GM10266 (cell line): ENCODE measurements at regions not wholly inside any gene's neighbourhood (a gene's known extent, or its start where the extent isn't known, plus 50 kb on each side); places are given as distances from the start of the nearest gene placed in this dataset.

Experiments
- DNase-seq: peaks from one replicate; pipeline ENCODE4 v3.0.0; 2012; ENCODE audit errors: extremely low spot score
- TF ChIP-seq, protein P1 (sequence below): IDR thresholded peaks from 2 replicates; pipeline ENCODE4 v1.5.1; 2012; ENCODE audit warnings: mild to moderate bottlenecking, low read depth; ENCODE audit not compliant: control insufficient read depth, insufficient read depth; ENCODE audit errors: missing control alignments

DNA sequence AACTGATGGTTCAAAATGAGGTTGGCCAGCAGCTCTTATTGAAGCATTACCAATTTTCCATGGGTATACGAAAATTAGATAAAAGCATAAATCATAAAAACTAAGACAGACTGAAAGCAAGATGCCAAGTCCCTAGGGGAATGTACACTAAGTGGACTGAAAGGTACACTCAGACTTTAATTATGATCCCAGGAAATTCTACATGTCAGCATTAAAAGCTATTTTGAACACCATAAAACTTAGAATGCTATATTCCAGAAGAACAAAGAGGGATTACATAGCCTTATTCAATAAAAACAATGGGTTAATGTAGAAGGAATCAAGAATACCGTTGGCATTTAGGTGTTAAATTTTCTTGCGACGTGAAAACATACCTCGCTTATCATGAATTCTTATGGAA, 558.5 kb downstream of the LRRIQ3 start:
- TF ChIP-seq, protein P1, sequence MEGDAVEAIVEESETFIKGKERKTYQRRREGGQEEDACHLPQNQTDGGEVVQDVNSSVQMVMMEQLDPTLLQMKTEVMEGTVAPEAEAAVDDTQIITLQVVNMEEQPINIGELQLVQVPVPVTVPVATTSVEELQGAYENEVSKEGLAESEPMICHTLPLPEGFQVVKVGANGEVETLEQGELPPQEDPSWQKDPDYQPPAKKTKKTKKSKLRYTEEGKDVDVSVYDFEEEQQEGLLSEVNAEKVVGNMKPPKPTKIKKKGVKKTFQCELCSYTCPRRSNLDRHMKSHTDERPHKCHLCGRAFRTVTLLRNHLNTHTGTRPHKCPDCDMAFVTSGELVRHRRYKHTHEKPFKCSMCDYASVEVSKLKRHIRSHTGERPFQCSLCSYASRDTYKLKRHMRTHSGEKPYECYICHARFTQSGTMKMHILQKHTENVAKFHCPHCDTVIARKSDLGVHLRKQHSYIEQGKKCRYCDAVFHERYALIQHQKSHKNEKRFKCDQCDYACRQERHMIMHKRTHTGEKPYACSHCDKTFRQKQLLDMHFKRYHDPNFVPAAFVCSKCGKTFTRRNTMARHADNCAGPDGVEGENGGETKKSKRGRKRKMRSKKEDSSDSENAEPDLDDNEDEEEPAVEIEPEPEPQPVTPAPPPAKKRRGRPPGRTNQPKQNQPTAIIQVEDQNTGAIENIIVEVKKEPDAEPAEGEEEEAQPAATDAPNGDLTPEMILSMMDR, result no peak
- no peak for DNase-seq

DNA sequence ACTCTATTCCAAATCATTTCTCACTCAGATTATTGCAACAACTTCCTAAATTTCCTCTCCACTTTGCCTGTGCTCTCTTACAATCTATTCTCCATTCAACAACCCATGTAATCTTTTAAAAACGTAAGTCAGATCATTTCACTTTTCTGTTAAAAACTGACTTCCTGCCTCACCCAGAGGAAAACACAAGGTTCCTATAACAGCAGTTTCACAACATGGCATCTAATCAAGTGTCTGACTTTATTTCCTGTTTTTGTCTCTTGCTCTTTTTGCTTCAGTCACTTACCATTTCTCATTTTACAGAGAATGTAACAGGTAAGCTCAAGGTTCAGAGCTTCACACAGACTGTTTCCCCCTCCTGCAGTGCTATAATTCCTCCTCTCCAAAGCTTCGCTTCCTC, 560.7 kb downstream of the LRRIQ3 start:
- TF ChIP-seq, protein P1, result no peak

DNA sequence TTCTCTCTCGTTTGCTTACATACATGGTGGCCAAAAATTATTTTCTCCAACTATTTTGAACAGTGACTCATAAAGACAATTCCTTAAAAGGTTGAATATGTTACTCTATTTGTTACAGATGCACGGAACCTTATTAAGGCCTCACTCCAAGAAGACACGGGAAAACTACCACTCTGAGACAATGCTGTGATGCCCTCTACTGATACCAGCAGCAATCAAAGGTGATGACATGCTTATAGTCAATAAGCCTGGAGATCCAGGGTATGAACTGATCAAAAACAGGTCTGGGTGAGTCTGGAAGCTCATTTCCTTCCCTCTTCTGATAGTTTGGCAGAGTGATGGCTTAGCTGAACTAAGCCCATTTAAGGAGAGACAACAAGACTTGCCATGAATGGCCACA, 563.0 kb downstream of the LRRIQ3 start:
- TF ChIP-seq, protein P1, result no peak

More for the DNA sequence above, 560.7 kb downstream of the LRRIQ3 start:
- no peak for DNase-seq

DNA sequence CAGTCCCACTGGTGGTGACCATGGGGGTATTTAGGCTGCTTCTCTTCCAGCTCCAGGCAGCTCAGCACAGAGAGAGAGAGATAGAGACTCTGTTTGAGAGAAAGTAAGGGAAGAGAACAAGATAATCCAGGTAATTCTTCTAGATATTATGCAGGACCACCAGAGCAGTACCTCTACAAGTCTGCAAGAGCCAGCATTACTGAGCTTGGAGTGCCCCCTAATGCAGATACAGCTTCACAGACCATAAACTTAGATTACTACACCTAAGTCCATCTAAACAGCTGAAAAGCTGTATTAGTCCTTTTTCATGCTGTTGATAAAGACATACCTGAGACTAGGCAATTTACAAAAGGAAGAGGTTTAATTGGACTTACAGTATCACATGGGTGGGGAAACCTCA, 570.3 kb downstream of the LRRIQ3 start:
- TF ChIP-seq, protein P1, result no peak

More for the DNA sequence above, 563.0 kb downstream of the LRRIQ3 start:
- no peak for DNase-seq

DNA sequence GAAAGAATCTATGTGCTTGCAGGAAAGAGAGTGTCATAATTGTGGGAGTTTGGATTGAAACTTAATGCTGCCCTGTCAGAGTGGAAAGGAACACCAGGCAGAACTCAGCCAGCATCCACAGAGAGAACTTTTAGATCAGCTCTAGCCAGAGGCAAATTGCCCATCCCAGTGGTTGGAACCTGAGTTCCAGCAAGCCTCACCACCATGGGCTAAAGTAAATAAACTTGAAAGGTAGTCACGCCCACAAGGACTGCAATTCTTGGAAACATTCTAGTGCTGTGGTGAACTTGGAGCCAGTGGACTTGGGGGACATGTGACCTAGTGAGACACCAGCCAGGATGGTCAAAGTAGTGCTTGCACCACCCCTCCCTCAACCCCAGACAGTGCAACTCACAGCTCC, 571.6 kb downstream of the LRRIQ3 start:
- TF ChIP-seq, protein P1, result no peak
- no peak for DNase-seq

More for the DNA sequence above, 570.3 kb downstream of the LRRIQ3 start:
- DNase-seq, result no peak

DNA sequence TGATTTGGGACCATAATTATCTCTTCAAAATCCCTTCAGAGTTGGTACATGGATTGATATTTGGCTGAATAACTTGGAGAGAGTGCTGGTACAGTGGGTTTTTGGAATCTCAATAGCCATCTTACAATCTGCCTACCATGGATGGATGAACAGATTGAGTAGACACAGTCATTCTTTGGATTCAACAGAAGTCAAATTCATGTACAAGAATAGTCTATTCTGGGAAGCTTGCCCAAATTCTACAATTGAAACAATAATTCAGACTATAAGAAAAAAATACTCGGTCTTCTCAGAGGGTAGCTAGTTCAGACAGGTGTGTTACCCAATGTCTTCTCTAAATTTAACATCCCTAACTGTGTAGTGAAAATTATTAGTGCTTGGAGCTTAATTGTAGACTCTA, 574.0 kb downstream of the LRRIQ3 start:
- no peak for DNase-seq
- TF ChIP-seq, protein P1, result no peak

DNA sequence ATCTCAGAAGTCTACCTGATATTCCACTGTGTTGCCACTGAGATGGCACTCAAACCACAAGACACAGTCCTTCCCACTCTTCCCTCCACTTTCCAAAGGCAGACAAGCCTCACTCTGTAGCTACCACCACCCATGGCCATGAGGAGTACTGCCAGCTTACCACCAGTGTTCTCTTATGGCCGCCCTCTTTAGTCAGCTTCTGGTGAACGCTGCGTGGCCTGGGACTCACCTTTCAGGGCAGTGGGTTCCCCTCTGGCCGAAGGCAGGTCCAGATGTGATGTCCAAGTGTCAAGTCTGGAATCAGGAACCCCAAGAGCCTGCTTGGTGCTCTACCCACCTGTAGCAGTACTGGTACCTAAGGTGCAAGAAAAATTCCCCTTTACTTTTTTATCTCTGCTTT, 580.8 kb downstream of the LRRIQ3 start:
- TF ChIP-seq, protein P1, result no peak
- DNase-seq, result no peak

DNA sequence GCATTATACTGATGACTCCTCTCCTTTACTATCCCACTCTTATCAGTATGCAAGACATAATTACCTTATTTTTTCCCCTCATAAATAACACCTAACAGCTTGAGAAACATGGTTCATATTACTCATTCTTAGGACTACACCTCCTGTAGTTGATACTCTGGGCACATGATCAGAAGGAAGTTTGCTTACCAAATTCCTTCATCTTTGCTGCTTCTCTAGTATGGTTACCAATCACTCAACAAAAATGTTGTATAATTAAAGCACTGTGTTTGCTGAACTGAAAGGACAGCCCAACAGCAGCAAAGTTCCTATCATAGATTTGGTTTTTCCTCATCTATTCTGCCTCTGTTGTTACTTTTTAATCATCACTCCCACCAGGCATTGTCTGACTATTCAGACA, 586.3 kb downstream of the LRRIQ3 start:
- DNase-seq, result no peak
- TF ChIP-seq, protein P1, result no peak
